ENCODE measurements at regions not wholly inside any gene's neighbourhood (a gene's known extent, or its start where the extent isn't known, plus 50 kb on each side); places are given as distances from the start of the nearest gene placed in this dataset.

GRCh38 chr17:56740481-56740880 is 93.2 kb downstream of the C17orf67 start:
- FAIRE-seq = no peak

All from A204.1 (cell line).